Left lung (tissue), 4 donors: ENCODE measurements at regions not wholly inside any gene's neighbourhood (a gene's known extent, or its start where the extent isn't known, plus 50 kb on each side); places are given as distances from the start of the nearest gene placed in this dataset.
"Not testable (repeated sequence)": the region's sequence is repeated elsewhere in the genome, so short reads cannot be mapped to it uniquely, and the experiment has no call there.

Experiments used
- ATAC-seq: fragments of 200-7000 bp; cut with Tn5 transposase; one replicate; pipeline ENCODE4 v1.9.1; 2020; ENCODE audit warnings: moderate library complexity
- DNase-seq, 4 donors: peaks; one replicate each; pipeline ENCODE4 v3.0.0-alpha.2; 2013 to 2020
- H3K27ac ChIP-seq, 2 donors: fragments of 200-600 bp; sonication (generic) in 1 of 2; one replicate each; pipeline versions ENCODE4 v1.5.0 to v1.8.0; 2020 to 2021
- H3K27me3 ChIP-seq, 2 donors: fragments of 200-600 bp; sonication (generic) in 1 of 2; one replicate each; pipeline versions ENCODE4 v1.5.0 to v1.8.0; 2020 to 2021
- H3K36me3 ChIP-seq, 2 donors: fragments of 200-600 bp; sonication (generic) in 1 of 2; one replicate each; pipeline versions ENCODE4 v1.5.0 to v1.8.0; 2020 to 2021
- H3K4me1 ChIP-seq, 2 donors: fragments of 200-600 bp; one replicate each; pipeline ENCODE4 v1.8.0; 2021
- H3K4me3 ChIP-seq, 2 donors: fragments of 200-600 bp; sonication (generic) in 1 of 2; one replicate each; pipeline versions ENCODE4 v1.5.0 to v1.8.0; 2020 to 2021; ENCODE audit warnings: mild to moderate bottlenecking in 1 of 2
- H3K9me3 ChIP-seq, 2 donors: fragments of 200-600 bp; sonication (generic) in 1 of 2; one replicate each; pipeline versions ENCODE4 v1.5.0 to v1.8.0; 2020 to 2021
- CTCF ChIP-seq, 2 donors: fragments of 200-600 bp; sonication (generic) in 1 of 2; IDR thresholded peaks; one replicate each; pipeline versions ENCODE4 v1.5.0 to v1.8.0; 2021; ENCODE audit warnings: antibody characterized with exemption in 2 of 2
- intact Hi-C, 2 donors: fragments of 100-400 bp; cut with DNase I; formaldehyde crosslinking; loops; one replicate each; pipeline versions ENCODE4 v1.11.2 to v1.14.2; 2022
- donor health status: DM: no; HTN: yes; CAD: no.
- donor health status: DM: no; HTN: no; CAD: no.

GRCh38 chr10:94251098-94251497, 111.6 kb downstream of the NOC3L start:
- no peaks in the 10 kb centered on the region for H3K27me3 ChIP-seq
- no peaks in the 10 kb centered on the region for H3K9me3 ChIP-seq
- H3K4me1 ChIP-seq, result no peaks in the 10 kb centered on the region
- DNase-seq (no peak), ATAC-seq (no peak)
- H3K27ac ChIP-seq, result no peak overlapping the region
- H3K4me3 ChIP-seq, result no peak overlapping the region
- intact Hi-C loops, result no loop called here
- no peaks in the 10 kb centered on the region for H3K36me3 ChIP-seq
- no peak for TF ChIP-seq CTCF (IDR thresholded peaks at IDR 0.05)

- DNase-seq (no peak), ATAC-seq (no peak)
- TF ChIP-seq CTCF (IDR thresholded peaks at IDR 0.05), result no peak
- H3K4me1 ChIP-seq, result no peaks in the 10 kb centered on the region
- no peaks in the 10 kb centered on the region for H3K9me3 ChIP-seq
- H3K27me3 ChIP-seq, result no peaks in the 10 kb centered on the region
- no peak overlapping the region for H3K27ac ChIP-seq
- H3K4me3 ChIP-seq, result no peak overlapping the region
- H3K36me3 ChIP-seq, result no peaks in the 10 kb centered on the region
- intact Hi-C loops, result no loop called here
Measured at GRCh38 chr10:94251568-94251967, 111.2 kb downstream of the NOC3L start.

- DNase-seq, H3K36me3 ChIP-seq, H3K27me3 ChIP-seq, intact Hi-C loops, H3K27ac ChIP-seq, H3K4me1 ChIP-seq, ATAC-seq, H3K4me3 ChIP-seq, H3K9me3 ChIP-seq: not testable (repeated sequence)
Measured at GRCh38 chr10:94257407-94257806, 105.3 kb downstream of the NOC3L start.

- ATAC-seq, result no peak
- H3K27ac ChIP-seq, result no peak overlapping the region
- no peaks in the 10 kb centered on the region for H3K27me3 ChIP-seq
- TF ChIP-seq CTCF (IDR thresholded peaks at IDR 0.05), result no peak
- intact Hi-C loops, result no loop called here
- H3K9me3 ChIP-seq, result no peaks in the 10 kb centered on the region
- no peak overlapping the region for H3K4me3 ChIP-seq
- H3K4me1 ChIP-seq, result no peaks in the 10 kb centered on the region
- H3K36me3 ChIP-seq, result no peaks in the 10 kb centered on the region
- no peak for DNase-seq
Measured at GRCh38 chr10:94260455-94260854, 102.3 kb downstream of the NOC3L start.

GRCh38 chr10:94264085-94264484, 98.7 kb downstream of the NOC3L start:
- Histone ChIP-seq H3K27ac (no peak overlapping the region), H3K4me3 (no peak overlapping the region), H3K36me3 (no peaks in the 10 kb centered on the region), H3K4me1 (no peaks in the 10 kb centered on the region), H3K27me3 (no peaks in the 10 kb centered on the region), H3K9me3 (no peaks in the 10 kb centered on the region)
- intact Hi-C loops, result no loop called here
- ATAC-seq, result no peak
- no peak for DNase-seq
- TF ChIP-seq CTCF (IDR thresholded peaks at IDR 0.05), result no peak

GRCh38 chr10:94266091-94266490, 96.6 kb downstream of the NOC3L start:
- Histone ChIP-seq H3K4me3 (no peak overlapping the region), H3K27me3 (no peaks in the 10 kb centered on the region), H3K4me1 (no peaks in the 10 kb centered on the region), H3K9me3 (peaks cover 0 to 2% of the 10 kb centered on the region in 2 donors), H3K27ac (no peak overlapping the region), H3K36me3 (no peaks in the 10 kb centered on the region)
- no peak for DNase-seq
- intact Hi-C loops, result no loop called here
- ATAC-seq, result no peak
- no peak for TF ChIP-seq CTCF (IDR thresholded peaks at IDR 0.05)
